ENCODE measurements at regions not wholly inside any gene's neighbourhood (a gene's known extent, or its start where the extent isn't known, plus 50 kb on each side); places are given as distances from the start of the nearest gene placed in this dataset.

GRCh38 chr5:163595932-163596607 lies 90.7 kb downstream of the MAT2B start:
- H3K27ac Mint-ChIP-seq (ENCODE audit: unreplicated experiment): no peak overlapping the region
- H3K27me3 Mint-ChIP-seq (ENCODE audit: low read depth): peaks cover 17% of the 10 kb centered on the region
- no peak for TF ChIP-seq CTCF (IDR thresholded peaks at IDR 0.05)
- DNase-seq (ENCODE audit: low spot score): no peak
- no peaks in the 10 kb centered on the region for H3K4me1 Mint-ChIP-seq (ENCODE audit: low read depth)
- H3K9me3 Mint-ChIP-seq (ENCODE audit: low read depth): peaks cover 2% of the 10 kb centered on the region
- H3K36me3 Mint-ChIP-seq (ENCODE audit: low read depth): no peaks in the 10 kb centered on the region
- H3K4me3 Mint-ChIP-seq (ENCODE audit: unreplicated experiment): no peak overlapping the region

- Mint-ChIP-seq H3K9me3 (ENCODE audit: low read depth) (peaks cover 2% of the 10 kb centered on the region), H3K27ac (ENCODE audit: unreplicated experiment) (no peak overlapping the region), H3K27me3 (ENCODE audit: low read depth) (peaks cover 20% of the 10 kb centered on the region), H3K36me3 (ENCODE audit: low read depth) (no peaks in the 10 kb centered on the region), H3K4me3 (ENCODE audit: unreplicated experiment) (no peak overlapping the region), H3K4me1 (ENCODE audit: low read depth) (no peaks in the 10 kb centered on the region)
- no peak for DNase-seq (ENCODE audit: low spot score)
- TF ChIP-seq CTCF (IDR thresholded peaks at IDR 0.05): no peak
Measured at GRCh38 chr5:163596608-163597315, 91.3 kb downstream of the MAT2B start.

- Mint-ChIP-seq H3K27me3 (ENCODE audit: low read depth) (peaks cover 18% of the 10 kb centered on the region), H3K4me3 (ENCODE audit: unreplicated experiment) (no peak overlapping the region), H3K27ac (ENCODE audit: unreplicated experiment) (no peak overlapping the region), H3K36me3 (ENCODE audit: low read depth) (no peaks in the 10 kb centered on the region), H3K9me3 (ENCODE audit: low read depth) (no peaks in the 10 kb centered on the region), H3K4me1 (ENCODE audit: low read depth) (no peaks in the 10 kb centered on the region)
- DNase-seq (ENCODE audit: low spot score): no peak
- no peak for TF ChIP-seq CTCF (IDR thresholded peaks at IDR 0.05)
Measured at GRCh38 chr5:163604013-163604412, 98.6 kb downstream of the MAT2B start.

- H3K9me3 Mint-ChIP-seq (ENCODE audit: low read depth): peaks cover 4% of the 10 kb centered on the region
- H3K36me3 Mint-ChIP-seq (ENCODE audit: low read depth): no peaks in the 10 kb centered on the region
- DNase-seq (ENCODE audit: low spot score): no peak
- no peak overlapping the region for H3K4me3 Mint-ChIP-seq (ENCODE audit: unreplicated experiment)
- H3K27me3 Mint-ChIP-seq (ENCODE audit: low read depth): peaks cover 7% of the 10 kb centered on the region
- no peak for TF ChIP-seq CTCF (IDR thresholded peaks at IDR 0.05)
- H3K27ac Mint-ChIP-seq (ENCODE audit: unreplicated experiment): no peak overlapping the region
- H3K4me1 Mint-ChIP-seq (ENCODE audit: low read depth): no peaks in the 10 kb centered on the region
Measured at GRCh38 chr5:163607256-163607655, 101.8 kb downstream of the MAT2B start.

GRCh38 chr5:163608621-163609020 lies 103.2 kb downstream of the MAT2B start:
- no peak for DNase-seq (ENCODE audit: low spot score)
- no peak overlapping the region for H3K27ac Mint-ChIP-seq (ENCODE audit: unreplicated experiment)
- peaks cover 4% of the 10 kb centered on the region for H3K9me3 Mint-ChIP-seq (ENCODE audit: low read depth)
- H3K4me1 Mint-ChIP-seq (ENCODE audit: low read depth): no peaks in the 10 kb centered on the region
- H3K36me3 Mint-ChIP-seq (ENCODE audit: low read depth): no peaks in the 10 kb centered on the region
- peaks cover 7% of the 10 kb centered on the region for H3K27me3 Mint-ChIP-seq (ENCODE audit: low read depth)
- no peak overlapping the region for H3K4me3 Mint-ChIP-seq (ENCODE audit: unreplicated experiment)
- TF ChIP-seq CTCF (IDR thresholded peaks at IDR 0.05): no peak
